VCaP (cell line): ENCODE measurements at regions not wholly inside any gene's neighbourhood (a gene's known extent, or its start where the extent isn't known, plus 50 kb on each side); places are given as distances from the start of the nearest gene placed in this dataset.

Source experiments
- H3K27ac ChIP-seq: fragments of 450-650 bp; 2 replicates; pipeline ENCODE4 v1.5.1; 2017
- TF ChIP-seq, protein P1 (sequence below): fragments of 450-650 bp; conservative IDR thresholded peaks from 2 replicates; pipeline ENCODE4 v1.5.1; 2017; ENCODE audit warnings: mild to moderate bottlenecking, moderate library complexity

DNA sequence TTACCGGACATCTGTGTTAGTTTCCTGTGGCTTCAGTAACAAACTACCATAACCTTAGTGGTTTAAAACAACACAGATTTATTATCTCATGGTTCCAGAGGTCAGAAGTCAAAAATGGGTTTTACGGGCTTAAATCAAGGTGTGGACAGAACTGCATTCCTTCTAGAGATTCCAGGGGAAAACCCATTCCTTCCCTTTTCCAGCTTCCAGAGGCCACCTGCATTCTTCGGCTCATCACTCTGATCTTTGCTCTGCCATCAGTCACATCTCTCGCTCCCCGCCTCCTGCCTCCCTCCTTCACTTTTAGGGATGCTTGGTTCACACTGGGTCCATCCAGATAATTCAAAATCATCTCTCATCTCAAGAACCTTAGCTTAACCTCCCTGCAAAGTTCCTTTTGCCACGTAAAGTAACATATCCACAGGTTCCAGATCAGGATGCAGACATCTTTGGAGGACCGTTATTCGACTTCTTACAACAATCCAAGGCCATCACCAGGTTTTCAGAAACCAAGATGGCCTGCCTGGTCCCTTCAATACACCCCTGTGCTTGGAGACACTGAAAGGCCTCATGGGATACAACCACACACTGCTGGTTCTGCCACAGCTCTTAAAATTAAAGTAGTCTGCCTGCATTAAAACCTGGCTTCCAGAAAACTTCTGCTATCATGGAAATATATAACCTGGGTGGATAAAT lies 225.9 kb upstream of the MYO3A start:
- TF ChIP-seq, protein P1, sequence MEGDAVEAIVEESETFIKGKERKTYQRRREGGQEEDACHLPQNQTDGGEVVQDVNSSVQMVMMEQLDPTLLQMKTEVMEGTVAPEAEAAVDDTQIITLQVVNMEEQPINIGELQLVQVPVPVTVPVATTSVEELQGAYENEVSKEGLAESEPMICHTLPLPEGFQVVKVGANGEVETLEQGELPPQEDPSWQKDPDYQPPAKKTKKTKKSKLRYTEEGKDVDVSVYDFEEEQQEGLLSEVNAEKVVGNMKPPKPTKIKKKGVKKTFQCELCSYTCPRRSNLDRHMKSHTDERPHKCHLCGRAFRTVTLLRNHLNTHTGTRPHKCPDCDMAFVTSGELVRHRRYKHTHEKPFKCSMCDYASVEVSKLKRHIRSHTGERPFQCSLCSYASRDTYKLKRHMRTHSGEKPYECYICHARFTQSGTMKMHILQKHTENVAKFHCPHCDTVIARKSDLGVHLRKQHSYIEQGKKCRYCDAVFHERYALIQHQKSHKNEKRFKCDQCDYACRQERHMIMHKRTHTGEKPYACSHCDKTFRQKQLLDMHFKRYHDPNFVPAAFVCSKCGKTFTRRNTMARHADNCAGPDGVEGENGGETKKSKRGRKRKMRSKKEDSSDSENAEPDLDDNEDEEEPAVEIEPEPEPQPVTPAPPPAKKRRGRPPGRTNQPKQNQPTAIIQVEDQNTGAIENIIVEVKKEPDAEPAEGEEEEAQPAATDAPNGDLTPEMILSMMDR, result no peak
- peak overlapping the region; percentile 52; the same call in 1 of the 2 replicates for H3K27ac ChIP-seq

DNA sequence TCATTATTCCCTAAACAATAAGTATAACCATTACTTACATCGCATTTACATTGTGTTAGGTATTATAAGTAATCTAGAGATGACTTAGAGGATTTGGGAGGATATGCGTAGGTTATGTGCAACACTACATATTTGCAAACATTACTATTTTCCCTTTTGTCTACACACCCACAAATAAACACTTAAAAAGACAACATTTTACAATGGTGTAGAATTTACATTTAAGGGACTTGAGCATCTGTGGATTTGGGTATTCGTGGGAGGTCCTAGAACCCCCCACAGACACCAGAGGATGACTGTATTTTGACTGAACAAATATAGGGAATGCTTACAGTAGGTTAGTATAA lies 220.2 kb upstream of the MYO3A start:
- H3K27ac ChIP-seq, result no peak overlapping the region

DNA sequence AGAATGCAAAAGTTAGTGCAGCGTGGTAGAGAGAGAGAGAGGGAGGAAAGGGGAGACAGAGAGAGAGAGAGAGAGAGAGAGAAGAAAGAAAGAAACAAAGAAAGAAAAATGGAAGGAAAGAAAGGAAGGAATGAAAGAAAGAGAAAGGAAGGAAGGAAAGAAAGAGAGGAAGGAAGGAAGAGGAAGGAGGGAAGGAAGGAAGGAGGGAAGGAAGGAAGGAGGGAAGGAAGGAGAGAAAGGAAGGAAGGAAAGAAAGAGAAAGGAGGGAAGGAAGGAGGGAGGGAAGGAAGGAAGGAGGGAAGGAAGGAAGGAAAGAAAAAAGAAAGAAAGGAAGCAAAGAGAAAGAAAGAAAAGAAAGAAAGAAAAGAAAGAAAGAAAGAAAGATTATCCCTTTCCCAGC lies 209.8 kb upstream of the MYO3A start:
- TF ChIP-seq, protein P1, result no peak
- H3K27ac ChIP-seq, result no peak overlapping the region

More for the DNA sequence above, 220.2 kb upstream of the MYO3A start:
- TF ChIP-seq, protein P1, result no peak

DNA sequence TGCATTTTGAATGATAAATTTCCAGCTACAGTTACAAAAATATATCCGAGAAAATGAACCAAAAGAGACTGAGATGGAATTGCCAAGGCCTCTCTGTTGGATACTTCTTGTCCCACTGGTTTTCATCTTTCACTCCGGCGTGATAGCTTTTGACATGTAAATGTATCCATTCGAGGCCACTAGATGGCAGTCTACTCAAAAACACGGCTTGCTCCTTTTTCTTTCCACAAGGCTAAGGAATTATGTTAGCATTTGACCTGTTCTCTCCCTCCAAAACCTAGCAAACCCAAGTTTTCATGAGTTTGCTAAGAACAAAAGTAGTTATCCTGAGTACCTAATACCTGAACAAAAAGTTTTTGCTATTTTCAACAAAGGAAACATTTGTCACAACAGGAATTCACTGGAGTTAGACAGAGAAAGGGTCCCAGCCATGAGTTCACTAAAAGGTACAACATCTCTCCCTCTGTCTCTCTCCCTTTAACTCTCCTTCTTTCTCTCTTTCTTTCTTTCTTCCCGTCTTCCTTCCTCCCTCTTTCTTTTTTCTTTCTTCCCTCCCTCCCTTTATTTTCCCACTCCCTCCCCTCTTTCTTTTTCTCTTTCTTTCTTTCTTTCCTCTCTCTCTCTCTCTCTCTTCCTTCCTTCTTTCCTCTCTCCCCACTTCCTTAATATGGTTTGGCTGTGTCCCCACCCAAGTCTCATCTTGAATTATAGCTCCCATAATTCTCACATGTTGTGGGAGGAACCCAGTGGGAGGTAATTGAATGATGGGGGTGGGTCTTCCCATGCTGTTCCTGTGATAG lies 207.9 kb upstream of the MYO3A start:
- TF ChIP-seq, protein P1, result peak; percentile 83
- H3K27ac ChIP-seq, result no peak overlapping the region

DNA sequence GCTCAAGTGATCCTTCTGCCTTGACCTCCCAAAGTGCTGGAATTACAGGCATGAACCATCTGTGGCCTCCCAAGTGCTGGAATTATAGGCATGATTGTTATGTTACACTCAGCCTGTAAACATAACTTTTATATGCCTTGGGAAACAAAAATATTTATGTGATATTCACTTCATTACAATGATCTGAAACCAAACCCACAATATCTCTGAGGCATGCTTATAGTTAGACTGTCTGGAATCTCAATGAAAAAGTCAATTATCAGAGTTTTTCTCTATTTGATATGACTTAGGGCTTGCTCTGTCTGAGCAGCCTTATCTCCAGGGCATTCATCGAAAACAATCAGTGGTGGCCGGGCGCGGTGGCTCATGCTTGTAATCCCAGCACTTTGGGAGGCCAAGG lies 195.3 kb upstream of the MYO3A start:
- H3K27ac ChIP-seq, result no peak overlapping the region
- TF ChIP-seq, protein P1, result no peak

DNA sequence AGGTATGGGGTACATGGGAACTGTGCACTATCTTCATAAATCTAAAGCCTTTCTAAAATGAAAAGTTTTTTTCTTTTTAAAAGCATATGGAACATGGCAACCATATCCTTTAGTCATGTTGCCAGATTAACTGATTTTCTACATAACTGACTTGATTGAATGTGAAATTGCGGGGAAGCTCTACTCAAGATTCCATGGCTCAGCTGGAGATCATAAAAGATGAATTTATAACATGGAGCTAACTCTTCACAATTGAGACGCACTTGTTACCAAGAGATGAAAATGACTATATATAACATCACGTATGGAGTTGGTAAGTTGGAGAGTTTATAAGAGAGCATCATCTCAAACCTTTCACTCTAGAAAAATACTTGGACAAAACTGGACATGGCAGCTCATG lies 190.2 kb upstream of the MYO3A start:
- TF ChIP-seq, protein P1, result no peak
- no peak overlapping the region for H3K27ac ChIP-seq

DNA sequence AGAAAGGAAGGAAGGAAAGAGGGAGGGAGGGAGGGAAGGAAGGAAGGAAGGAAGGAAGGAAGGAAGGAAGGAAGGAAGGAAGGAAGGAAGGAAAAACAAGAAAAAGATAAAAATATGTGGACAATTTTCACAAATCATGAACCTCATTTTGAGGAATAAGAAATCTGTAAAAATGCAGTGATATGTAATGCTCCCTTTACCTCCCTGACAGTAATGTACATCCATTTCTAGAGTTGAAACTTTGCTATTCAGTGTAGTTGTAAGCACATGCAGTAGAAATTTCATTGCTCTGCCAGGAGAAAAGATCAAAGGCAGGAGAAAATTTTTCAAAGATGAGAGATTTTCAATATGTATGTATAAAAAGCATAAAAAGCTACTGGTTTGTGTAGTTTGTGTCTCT lies 189.5 kb upstream of the MYO3A start:
- TF ChIP-seq, protein P1, result no peak
- H3K27ac ChIP-seq, result no peak overlapping the region
